Neutrophil (primary cell): ENCODE measurements at regions not wholly inside any gene's neighbourhood (a gene's known extent, or its start where the extent isn't known, plus 50 kb on each side); places are given as distances from the start of the nearest gene placed in this dataset.

Experiments
- H3K27ac ChIP-seq: fragments of 200-600 bp; sonication (generic); 2 replicates; pipeline ENCODE4 v1.5.1; 2016; ENCODE audit warnings: mild to moderate bottlenecking, moderate library complexity
- H3K27me3 ChIP-seq: fragments of 200-600 bp; sonication (generic); 2 replicates; pipeline ENCODE4 v1.6.0; 2016; ENCODE audit warnings: mild to moderate bottlenecking
- H3K36me3 ChIP-seq: fragments of 200-600 bp; sonication (generic); 2 replicates; pipeline ENCODE4 v1.5.1; 2017
- H3K4me1 ChIP-seq, 2 experiments: fragments of 200-600 bp in 1 of 2; sonication (generic) in 1 of 2; 1 replicate in 1 of 2; 2 replicates in 1 of 2; pipeline versions ENCODE4 v1.5.1 to v1.6.1; 2013 to 2016; ENCODE audit warnings: low read depth in 1 of 2, low read length in 1 of 2, mild to moderate bottlenecking in 1 of 2, moderate library complexity in 1 of 2; ENCODE audit not compliant: control insufficient read depth in 1 of 2, insufficient read depth in 1 of 2
- H3K4me3 ChIP-seq, 2 experiments: fragments of 200-600 bp in 1 of 2; sonication (generic) in 1 of 2; 1 replicate in 1 of 2; 2 replicates in 1 of 2; pipeline ENCODE4 v1.5.1; 2013 to 2016; ENCODE audit warnings: low read depth in 1 of 2, low read length in 1 of 2, mild to moderate bottlenecking in 1 of 2, moderate library complexity in 1 of 2
- H3K9me3 ChIP-seq: fragments of 200-600 bp; sonication (generic); 2 replicates; pipeline ENCODE4 v1.5.1; 2016
- TF ChIP-seq, protein P1 (sequence below): fragments of 200-600 bp; sonication (generic); IDR thresholded peaks from 2 replicates; pipeline ENCODE4 v1.5.1; 2016; ENCODE audit warnings: antibody characterized with exemption

DNA sequence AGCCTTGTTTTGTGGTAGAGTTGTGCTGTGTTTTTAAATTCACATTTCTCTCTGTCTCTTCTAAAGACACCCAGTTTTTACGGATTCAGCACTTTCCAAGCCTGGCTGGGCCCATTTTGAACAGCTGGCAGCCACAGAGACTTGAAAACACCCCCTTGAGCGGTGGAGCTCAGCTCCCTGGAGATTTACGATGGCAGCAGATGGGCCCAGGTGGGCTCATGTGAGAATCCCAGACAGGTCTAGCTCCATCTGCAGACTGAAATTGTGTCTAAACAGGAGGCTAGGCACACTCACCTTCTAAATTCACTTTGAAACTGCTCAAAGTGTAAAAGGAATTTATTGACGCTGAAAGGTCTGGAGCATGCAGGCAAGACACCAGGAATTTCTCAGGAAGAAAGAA is 232.0 kb upstream of the HES1 start:
- no peak overlapping the region for H3K4me3 ChIP-seq
- no peaks in the 10 kb centered on the region for H3K36me3 ChIP-seq
- no peak overlapping the region for H3K27ac ChIP-seq
- no peaks in the 10 kb centered on the region for H3K9me3 ChIP-seq
- no peaks in the 10 kb centered on the region for H3K27me3 ChIP-seq
- TF ChIP-seq, protein P1, sequence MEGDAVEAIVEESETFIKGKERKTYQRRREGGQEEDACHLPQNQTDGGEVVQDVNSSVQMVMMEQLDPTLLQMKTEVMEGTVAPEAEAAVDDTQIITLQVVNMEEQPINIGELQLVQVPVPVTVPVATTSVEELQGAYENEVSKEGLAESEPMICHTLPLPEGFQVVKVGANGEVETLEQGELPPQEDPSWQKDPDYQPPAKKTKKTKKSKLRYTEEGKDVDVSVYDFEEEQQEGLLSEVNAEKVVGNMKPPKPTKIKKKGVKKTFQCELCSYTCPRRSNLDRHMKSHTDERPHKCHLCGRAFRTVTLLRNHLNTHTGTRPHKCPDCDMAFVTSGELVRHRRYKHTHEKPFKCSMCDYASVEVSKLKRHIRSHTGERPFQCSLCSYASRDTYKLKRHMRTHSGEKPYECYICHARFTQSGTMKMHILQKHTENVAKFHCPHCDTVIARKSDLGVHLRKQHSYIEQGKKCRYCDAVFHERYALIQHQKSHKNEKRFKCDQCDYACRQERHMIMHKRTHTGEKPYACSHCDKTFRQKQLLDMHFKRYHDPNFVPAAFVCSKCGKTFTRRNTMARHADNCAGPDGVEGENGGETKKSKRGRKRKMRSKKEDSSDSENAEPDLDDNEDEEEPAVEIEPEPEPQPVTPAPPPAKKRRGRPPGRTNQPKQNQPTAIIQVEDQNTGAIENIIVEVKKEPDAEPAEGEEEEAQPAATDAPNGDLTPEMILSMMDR = no peak
- H3K4me1 ChIP-seq = no peaks in the 10 kb centered on the region

DNA sequence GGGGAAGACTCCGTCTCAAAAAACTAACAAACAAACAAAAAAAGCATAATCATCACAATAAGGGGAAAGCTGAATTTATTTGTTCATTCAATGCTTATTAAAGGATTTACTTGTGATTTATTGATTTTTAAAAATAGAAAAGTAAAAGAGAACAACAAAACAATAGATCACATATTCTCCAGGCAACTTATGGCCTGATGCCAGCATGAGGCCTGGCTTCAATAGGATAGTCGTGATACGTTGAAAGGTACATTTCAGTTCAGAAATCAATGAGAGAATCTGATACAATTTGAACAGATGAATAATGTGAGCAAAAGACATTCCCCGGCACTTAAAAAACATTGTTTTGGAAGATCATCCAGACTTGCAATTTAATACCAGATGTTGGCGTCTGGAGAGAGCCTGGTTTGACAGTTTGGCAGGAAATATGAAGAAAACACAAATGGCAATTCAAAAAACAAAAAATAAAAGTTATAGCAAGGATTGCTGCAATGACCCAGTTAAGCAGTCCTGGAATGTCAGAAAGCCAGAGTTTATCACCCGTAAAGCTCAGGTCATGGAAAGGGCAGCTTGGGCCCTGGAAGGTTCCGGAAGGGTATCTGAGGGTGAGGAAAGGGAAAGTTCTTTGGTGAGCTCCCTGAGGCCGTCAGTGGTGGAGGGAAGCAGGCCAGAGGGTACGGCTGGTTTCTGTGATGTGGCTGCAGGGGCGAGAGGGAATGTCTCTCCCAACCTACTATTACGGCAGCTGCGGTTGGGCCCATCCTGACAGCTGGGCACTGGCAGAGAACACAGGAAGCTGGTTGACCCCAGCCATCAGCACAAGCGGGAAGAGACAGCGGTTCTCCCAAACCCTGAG is 230.2 kb upstream of the HES1 start:
- H3K27ac ChIP-seq = no peak overlapping the region
- H3K4me3 ChIP-seq = no peak overlapping the region
- TF ChIP-seq, protein P1 = no peak
- no peaks in the 10 kb centered on the region for H3K9me3 ChIP-seq
- H3K36me3 ChIP-seq = no peaks in the 10 kb centered on the region
- no peaks in the 10 kb centered on the region for H3K27me3 ChIP-seq
- peaks cover 0 to under 1% of the 10 kb centered on the region in 2 experiments for H3K4me1 ChIP-seq

DNA sequence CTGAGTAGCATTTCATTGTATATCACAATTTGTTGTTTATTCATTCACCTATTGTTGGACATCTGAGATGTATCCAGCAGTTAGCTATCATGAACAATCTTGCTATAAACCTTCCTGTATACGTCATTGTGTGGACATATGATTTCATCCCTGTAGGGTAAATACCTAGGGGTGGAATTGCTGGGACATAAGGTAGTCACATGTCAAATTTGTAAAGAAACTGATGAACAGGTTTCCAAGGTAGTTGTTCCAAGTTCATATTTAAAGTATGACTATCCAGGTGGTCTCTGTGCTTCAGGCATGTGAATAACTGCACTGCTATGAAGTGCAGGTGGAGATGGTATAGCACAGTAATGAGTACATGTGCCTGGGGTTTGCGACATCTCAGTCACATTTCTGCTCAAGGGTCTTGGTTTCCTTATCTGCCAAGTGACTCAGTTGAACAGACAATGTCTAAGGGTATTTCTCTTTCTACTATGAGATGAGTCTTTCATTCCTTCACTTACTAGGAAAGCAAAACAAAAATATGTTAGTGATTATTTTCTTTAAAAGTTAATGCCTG is 229.0 kb upstream of the HES1 start:
- Histone ChIP-seq H3K36me3 (no peaks in the 10 kb centered on the region), H3K27ac (no peak overlapping the region)
- TF ChIP-seq, protein P1 = no peak

DNA sequence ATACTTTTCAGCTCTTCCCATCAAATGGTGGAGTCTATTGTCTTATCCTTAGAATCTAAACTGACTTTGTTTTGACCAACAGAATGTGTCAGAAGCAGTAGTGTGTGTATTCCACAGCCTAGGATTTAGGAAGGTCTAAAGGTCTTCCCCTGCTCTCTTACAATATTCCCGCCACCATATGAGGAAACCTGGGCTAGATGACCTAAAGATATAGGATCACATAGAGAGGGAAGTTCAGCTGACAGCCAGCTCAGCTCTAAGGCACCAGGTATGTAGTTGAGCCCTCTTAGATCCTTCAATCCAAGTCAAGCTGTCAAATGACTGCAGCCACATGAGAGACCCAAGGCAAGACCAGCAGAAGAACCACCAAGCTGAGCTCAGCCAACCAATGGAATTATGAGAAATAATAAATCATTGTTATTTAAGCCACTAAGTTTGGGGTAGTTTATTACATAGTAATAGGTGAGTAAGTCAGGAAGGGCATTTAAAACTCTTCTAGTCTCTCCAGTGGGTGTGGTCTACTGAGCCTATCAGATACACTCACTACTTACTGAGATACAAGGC is 227.7 kb upstream of the HES1 start:
- Histone ChIP-seq H3K4me3 (no peak overlapping the region), H3K4me1 (peaks cover 0 to 13% of the 10 kb centered on the region in 2 experiments), H3K27me3 (no peaks in the 10 kb centered on the region), H3K9me3 (no peaks in the 10 kb centered on the region), H3K36me3 (no peaks in the 10 kb centered on the region), H3K27ac (no peak overlapping the region)
- TF ChIP-seq, protein P1 = no peak

More for the DNA sequence above, 229.0 kb upstream of the HES1 start:
- Histone ChIP-seq H3K4me3 (no peak overlapping the region), H3K9me3 (no peaks in the 10 kb centered on the region), H3K4me1 (peaks cover 0 to 11% of the 10 kb centered on the region in 2 experiments), H3K27me3 (no peaks in the 10 kb centered on the region)

DNA sequence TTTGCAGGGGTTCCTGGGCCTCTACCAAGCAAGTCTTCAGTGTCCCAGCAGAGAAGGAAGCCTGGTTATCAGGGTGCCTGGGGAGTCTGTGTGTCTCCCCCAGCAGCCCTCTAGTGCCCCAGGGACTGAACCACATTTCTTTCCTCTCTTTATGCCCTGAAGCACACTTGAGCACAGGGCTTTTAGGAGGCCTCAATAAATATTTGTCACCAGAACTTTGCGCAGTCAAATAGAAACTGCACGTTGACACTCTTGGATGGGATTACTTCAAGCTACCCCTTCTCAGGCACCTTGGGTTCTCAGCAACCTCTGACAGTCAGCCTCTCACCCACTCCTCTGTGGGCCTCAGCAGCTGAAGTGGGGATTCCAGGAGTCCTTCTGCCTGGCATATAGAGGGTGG is 226.6 kb upstream of the HES1 start:
- Histone ChIP-seq H3K27me3 (no peaks in the 10 kb centered on the region), H3K27ac (no peak overlapping the region), H3K36me3 (no peaks in the 10 kb centered on the region), H3K9me3 (no peaks in the 10 kb centered on the region), H3K4me3 (no peak overlapping the region), H3K4me1 (peaks cover 0 to 13% of the 10 kb centered on the region in 2 experiments)
- TF ChIP-seq, protein P1 = no peak
